COLO829 (cell line): ENCODE measurements at regions not wholly inside any gene's neighbourhood (a gene's known extent, or its start where the extent isn't known, plus 50 kb on each side); places are given as distances from the start of the nearest gene placed in this dataset.
"Not testable (repeated sequence)": the region's sequence is repeated elsewhere in the genome, so short reads cannot be mapped to it uniquely, and the experiment has no call there.

Experiments used
- DNase-seq: peaks from one replicate; pipeline ENCODE4 v3.0.0; 2012; ENCODE audit warnings: low spot score

- DNase-seq: no peak
These were observed 155.5 kb upstream of the MGAT4C start for GRCh38 chr12:86411710-86412109.

GRCh38 chr12:86407620-86408208 is 151.5 kb upstream of the MGAT4C start:
- DNase-seq: no peak

- peak; percentile 6 for DNase-seq
These were observed 133.8 kb upstream of the MGAT4C start for GRCh38 chr12:86389949-86390348.

GRCh38 chr12:86387591-86388145 is 131.5 kb upstream of the MGAT4C start:
- no peak for DNase-seq

GRCh38 chr12:86383759-86384158 is 127.6 kb upstream of the MGAT4C start:
- DNase-seq: not testable (repeated sequence)

GRCh38 chr12:86379337-86379736 is 123.1 kb upstream of the MGAT4C start:
- DNase-seq: no peak

- no peak for DNase-seq
These were observed 119.9 kb upstream of the MGAT4C start for GRCh38 chr12:86376052-86376451.

- DNase-seq: no peak
These were observed 117.6 kb upstream of the MGAT4C start for GRCh38 chr12:86373813-86374212.

- no peak for DNase-seq
These were observed 110.9 kb upstream of the MGAT4C start for GRCh38 chr12:86367137-86367536.

- no peak for DNase-seq
These were observed 93.0 kb upstream of the MGAT4C start for GRCh38 chr12:86349196-86349595.

- no peak for DNase-seq
These were observed 77.8 kb upstream of the MGAT4C start for GRCh38 chr12:86333955-86334522.

- DNase-seq: no peak
These were observed 75.3 kb upstream of the MGAT4C start for GRCh38 chr12:86331457-86331856.

- no peak for DNase-seq
These were observed 74.8 kb upstream of the MGAT4C start for GRCh38 chr12:86331012-86331411.

- DNase-seq: no peak
These were observed 56.0 kb upstream of the MGAT4C start for GRCh38 chr12:86312232-86312631.
